Midbrain (tissue), 1 donor: ENCODE measurements at regions not wholly inside any gene's neighbourhood (a gene's known extent, or its start where the extent isn't known, plus 50 kb on each side); places are given as distances from the start of the nearest gene placed in this dataset.

Source experiments
- DNase-seq: peaks from one replicate; lab custom pipeline; 2025; lab: John Stamatoyannopoulos, UW

DNA sequence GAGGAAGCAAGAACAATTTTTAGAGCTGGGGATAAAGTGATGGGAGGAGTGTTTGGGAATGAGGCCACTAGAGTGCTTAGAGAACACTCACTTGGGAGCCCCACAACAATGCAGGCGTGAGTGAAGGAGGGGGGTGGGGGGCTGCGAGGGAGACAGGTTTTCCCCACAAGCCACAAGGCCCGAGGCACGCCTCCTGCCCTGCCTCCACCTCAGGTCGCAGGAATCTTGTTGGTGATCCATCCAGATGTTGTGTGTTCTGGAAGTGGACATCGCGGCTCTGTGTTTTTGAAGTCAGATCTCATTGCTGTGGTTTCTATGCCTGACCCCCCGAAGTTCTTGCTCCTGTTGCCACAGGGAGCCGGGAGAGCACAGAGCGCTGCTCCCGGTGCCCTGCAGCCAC lies 178.0 kb upstream of the BMPER start:
- DNase-seq: no peak

DNA sequence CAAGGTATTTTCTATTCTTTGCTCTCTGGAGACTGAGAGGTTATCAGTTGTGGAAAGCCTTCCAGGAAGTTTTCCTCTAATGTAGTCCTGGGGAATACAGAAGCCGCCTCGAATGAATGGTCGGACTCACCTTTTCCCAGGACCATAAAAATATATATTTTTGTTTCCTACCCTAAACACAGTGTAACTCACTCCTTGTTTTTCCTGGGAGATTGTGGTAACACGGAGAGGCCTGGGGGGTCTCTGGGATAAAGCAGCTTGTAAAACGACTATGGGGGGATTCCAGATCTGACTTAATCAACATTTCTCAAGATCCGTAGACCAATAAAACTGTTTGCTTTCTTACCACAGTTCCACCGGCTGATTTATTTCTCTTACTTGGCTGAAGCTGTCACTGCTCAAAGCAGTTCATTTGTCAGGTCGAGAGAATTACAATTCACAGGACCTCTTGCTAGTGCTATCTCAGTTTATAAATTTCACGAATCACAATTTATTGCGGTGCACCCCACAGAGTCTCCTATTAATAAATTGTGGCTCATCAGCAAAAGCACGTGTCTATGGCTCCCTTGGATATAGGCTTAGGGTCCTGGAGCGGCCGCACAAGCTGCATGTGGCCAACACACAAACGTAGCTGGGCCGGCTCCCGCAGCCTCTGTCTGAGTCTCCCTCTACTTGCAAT lies 176.3 kb upstream of the BMPER start:
- no peak for DNase-seq

DNA sequence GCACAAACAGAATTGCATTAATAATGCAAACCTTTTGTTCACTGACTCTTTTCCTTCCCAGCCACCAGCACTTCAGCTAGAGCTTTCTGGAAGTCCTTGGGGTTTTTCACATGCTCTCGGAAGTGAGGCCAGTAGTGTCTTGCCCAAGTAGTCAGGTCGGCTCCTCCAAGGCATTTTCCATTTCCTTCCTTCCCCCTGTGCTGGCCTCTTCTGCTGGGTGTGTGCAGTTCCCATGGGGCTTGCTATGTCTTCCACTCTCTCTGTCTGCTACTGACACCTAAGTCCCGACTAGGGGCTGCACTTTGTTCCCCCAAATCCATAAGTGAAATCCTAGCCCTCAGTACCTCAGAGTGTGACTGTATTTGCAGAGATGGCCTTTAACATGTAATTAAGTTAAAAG lies 175.6 kb upstream of the BMPER start:
- DNase-seq: no peak

DNA sequence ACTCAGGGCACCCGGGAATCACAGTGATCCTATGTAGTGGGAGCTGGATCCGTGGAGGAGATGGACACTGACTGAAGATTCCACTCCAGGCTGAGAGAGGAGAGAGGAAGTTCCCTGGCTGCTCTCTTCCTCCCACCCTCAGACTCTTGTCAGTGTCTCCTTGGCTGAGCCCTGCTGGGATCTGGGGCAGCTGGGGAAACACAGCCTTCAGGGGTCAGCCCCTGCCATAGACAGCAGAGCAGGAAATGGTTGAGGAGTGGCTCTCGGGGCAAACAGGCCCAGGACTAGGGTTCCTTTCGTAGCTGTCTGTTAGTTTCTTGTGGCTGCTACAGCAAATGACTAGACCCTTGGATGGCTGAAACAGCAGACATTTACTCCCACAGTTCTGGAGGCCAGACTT lies 174.4 kb upstream of the BMPER start:
- DNase-seq: no peak

DNA sequence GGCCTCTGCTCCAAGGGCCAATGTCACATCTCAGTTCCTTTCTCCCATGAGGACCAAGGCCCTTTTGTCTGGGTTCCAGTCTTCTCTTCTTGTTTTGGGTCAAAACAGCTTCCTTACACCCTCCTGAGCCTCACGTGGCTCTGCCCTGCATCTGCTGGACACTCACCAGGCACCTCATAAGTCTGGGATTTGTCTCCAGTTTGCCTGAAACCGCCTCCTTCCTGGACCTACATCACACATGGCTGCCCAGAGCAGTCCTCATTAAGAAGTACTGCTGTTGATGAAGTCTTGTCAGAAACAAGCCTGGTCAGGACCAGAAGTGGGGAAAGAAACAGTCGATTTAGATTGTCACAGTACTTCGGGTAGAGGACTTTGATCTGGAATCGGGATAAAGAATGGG lies 173.4 kb upstream of the BMPER start:
- DNase-seq: no peak

DNA sequence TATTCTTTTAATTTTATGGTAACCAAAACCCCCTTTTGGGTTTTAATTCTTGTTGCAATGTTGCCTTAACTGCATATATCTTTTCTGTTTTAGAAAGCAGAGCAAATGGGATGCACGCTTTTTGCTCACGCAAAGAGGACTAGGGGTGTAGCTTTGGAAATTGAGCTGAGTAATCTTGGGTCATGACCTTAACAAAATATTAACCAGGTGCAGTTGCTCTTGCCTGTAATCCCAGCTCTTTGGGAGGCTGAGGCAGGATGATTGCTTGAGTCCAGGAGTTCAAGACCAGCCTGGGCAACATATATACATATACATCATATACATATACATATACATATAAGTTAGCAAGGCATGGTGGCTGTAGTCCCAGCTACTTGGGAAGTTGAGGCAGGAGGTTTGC lies 172.9 kb upstream of the BMPER start:
- no peak for DNase-seq

DNA sequence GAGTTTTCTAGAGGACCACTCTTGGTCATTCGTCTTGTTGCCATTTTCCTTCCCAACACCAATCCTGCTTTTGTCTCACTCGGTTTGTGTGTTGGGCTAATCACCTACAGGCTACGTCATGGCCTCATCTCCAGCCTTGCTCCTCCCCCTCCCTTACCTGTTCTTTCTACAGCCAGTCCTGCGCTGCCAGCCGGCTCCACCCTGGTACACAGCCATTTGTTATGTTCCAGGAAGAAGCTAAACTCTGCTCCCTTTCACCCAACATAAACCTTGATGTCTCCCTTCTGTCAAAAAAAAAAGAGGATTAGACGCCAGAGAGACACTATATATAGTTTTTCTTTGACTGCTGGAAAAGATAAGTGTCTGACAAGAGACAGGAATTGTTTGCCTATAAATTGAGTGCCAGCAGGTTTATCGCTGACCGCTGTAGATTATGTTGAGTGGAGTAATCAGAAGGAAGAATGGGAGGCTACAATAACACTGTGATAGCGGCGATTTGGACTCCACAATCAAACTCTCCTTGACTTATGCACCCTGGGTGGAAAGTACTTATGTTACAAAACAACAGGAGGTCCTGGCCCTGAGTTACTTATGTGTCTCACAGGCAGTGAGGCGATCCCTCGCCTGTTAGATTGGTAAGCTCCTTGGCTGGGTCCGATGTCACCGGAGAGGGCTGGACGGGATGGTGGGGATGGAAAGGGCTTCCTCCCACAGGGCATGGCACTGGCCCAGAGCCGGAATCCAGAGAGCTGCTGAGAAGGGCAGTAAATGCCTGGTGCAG lies 171.3 kb upstream of the BMPER start:
- DNase-seq: no peak

DNA sequence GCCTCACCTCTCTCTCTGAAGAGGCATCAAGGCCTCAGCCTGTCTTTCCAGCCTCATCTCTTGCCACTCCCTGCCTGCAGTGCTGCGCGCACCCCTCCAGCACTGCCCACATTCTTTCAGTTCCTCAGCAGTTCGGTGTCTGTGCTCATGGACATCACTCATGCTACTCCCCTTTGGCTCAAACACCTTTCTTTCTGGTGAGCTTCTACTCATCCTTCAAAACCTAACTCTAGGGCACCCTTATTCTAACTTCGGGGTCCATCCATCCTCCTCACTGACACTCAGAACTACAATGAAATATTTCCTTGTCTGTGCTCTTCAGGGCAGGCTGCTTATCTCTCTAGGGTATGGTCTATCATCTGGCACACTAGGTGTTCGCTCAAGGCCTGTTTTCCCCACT lies 169.9 kb upstream of the BMPER start:
- DNase-seq: no peak

DNA sequence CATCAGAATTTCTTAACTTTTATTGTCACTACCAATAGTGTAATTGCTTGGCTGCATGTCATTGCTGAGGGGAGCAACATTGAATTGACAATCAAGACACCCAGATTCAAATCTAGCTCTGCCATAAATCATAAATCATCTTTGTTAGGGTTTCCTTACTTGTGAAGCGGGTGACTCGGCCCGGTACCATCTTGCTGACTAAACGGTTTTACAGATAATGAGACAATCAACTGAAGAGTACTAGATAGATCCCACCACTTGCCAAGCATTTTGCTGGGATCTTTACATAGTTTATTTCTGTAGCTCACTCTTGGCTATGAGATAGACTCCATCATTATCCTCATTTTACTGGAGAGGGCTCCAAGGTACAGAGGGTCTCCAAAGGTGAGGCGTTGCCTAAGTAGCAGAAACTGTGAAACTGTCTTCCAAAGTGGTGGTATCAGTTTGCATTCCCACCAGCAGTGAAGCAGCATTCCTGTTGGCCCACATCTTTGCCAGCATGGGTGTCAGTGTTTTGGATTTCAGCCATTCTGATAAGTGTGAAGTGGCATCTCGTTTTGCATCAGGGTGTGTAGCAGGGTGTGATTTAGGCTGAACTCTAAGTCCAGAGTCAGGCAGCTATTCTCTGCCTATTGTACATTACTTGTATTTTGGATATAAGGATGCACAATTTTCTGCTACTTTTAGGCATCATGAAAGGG lies 168.7 kb upstream of the BMPER start:
- no peak for DNase-seq

- DNase-seq: no peak
These were observed 166.9 kb upstream of the BMPER start for GRCh38 chr7:33738260-33738935.

DNA sequence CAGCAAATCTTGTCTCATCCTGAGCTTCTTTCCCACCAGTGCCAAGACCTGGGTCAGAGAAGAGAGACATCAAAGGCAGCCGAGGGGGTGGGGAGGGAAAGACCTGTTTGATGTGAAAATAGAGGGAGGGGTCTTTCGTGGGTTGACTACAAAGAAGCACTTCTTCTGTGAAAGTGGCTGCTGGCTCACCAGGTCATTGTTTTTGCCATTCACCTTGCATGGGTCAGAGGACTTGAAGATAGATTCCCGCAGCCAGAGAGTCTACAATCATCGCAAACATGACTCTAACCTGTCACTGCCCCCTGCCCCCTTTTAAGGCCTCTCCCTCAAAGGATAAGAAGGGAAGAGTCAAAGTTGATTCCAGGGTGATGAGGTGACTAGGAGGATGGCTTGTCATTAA lies 166.1 kb upstream of the BMPER start:
- no peak for DNase-seq

DNA sequence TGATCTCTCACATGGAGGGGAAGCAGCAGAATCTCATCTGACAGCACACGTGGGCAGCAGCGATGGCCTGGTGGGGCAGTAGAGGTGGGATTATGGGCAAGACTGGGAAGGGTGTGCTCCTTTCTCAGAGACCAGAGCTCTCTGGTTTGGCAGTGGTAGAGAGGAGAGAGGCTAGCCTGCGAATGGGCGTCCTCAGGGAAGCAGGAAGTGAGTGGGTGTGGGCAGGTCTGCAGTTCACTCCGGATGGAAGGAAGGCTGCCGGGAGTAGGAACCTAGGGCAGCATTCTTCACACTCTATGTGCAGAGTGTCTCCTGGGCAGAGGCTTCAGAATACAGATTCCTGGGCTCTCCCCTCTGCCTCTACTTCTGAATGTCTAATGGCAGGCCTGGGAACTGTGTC lies 162.8 kb upstream of the BMPER start:
- no peak for DNase-seq

GRCh38 chr7:33742999-33743587 lies 162.2 kb upstream of the BMPER start:
- DNase-seq: no peak

DNA sequence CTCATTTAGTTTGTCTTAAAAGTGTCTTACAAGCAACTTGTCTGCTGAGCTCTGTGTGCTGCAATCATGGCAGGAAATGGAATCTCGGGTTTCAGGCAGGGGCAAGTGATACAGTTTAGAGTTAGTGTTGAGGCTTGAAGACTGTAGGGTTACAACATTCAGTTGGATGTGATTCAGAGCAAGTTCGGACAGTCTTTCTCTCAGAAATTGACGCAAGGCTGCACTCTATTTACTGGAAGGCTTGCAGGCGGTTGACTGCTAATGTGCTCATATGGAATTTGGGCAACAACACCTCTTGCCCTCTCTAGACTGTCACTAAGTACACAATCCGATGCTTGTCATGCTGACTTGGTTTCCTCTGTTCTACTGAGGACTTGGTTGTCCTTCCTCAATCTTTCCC lies 161.7 kb upstream of the BMPER start:
- no peak for DNase-seq

DNA sequence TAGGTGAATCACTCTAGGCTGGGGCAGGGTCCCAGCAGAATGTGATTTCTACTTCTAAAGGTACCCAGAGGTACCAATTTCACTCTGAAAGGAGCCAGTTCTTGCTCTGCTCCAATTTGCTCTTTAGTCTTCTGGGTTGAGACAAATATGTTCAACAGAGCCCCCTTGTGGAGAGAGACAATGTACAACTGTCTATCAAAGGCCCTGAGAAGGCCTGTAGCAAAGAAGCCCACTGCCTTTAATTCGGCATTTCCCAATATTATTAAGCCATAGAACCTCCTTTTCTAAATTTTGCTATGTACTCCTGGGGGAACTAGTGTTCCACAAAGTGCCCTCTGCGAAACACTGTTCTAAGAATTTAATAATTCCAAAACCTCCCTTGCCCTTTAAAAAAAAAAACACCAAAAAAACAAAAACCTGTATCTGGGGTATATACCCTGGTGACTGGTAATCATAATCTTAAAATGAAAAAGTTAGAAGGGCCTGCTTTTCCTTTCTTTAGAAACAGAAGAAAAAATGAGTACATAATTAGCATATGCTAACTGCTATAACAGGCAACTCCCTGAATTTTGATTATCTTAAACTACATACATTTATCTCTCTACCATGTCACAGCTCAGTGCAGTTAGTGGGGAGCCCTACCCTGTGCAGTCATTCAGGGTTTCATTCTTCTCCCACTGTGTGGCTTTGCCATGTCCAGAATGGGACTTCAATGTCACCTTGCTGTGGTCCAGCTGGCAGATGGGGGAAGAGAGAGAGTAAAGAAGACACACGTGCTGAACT lies 160.9 kb upstream of the BMPER start:
- no peak for DNase-seq

DNA sequence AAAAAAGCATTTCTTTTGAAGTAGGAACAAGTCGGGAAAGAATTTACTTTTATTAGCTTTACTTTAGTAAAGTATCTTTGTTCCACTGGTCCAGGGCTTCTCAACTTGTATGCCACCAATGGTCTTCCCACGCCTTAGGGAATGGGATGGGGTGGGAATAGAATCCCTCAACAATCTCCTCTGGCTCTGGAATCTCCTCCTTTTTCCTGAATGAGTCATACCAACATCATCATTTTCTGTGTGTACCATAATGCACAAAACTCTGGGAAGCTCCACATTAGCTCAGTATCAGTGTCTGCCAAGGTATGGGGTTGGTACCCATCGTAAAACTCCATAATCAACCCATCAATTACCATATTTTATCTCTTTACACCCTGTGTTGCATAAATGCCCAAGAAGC lies 159.4 kb upstream of the BMPER start:
- DNase-seq: no peak

- DNase-seq: no peak
These were observed 156.5 kb upstream of the BMPER start for GRCh38 chr7:33748793-33749192.

- no peak for DNase-seq
These were observed 155.2 kb upstream of the BMPER start for GRCh38 chr7:33750177-33750576.

- no peak for DNase-seq
These were observed 153.9 kb upstream of the BMPER start for GRCh38 chr7:33751443-33751842.

DNA sequence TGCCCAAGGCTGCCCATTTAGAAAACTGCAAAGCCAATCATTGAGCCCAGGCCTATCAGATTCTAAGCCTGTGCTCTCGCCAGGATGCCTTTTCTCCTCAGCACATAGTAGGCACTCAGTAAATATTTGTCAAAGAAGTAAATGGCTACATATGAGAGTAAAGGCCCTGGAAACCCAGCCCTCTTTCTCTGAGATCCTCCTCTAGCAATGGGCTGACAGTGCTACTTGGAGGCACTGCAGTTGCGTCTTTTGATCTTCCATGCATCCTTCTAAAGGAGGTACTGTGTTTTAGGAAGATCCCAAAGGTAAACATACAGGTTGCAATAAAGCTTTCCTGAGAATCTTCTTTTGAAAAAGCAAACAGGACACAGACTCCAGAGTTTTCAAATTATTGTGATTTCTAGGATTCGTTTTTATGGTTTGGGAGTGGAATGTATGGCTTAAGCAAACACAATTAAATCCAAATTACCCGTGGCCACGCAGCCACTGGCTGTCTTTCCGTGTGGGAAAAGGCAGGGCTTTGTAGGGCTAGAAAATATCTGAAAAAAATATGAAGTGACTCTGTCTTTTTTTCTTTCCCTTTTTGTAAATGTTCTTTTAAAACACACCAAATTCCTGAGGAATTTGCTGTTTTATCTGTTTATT lies 151.3 kb upstream of the BMPER start:
- DNase-seq: no peak
